ENCODE measurements at regions not wholly inside any gene's neighbourhood (a gene's known extent, or its start where the extent isn't known, plus 50 kb on each side); places are given as distances from the start of the nearest gene placed in this dataset.
A peak's percentile ranks its signal among the peaks of the same experiment; 100 is the strongest.

DNA sequence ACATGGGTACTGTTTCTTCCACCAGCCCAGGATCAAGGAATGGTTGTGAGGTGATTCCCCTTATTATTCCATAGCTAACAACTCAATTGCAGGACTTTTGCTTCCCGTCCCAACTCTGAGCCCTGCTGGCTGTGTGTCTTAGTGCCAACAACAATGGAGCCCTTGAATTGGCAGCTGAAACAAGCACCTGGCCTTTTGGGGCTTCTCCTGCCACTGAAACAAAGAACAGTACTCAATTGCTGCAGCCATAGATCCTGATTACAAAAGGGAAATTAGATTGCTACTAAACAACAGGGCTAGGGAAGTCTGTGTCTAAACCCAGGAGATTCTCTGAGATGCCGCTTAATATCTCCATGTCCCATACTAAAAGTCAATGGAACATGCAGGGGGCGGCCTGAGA lies 61.3 kb upstream of the CARMIL1 start:
- H3K4me3 ChIP-seq (ENCODE audit: insufficient read depth, low read length) = no peak overlapping the region
- DNase-seq (ENCODE audit: insufficient read length, low spot score, missing footprints) = no peak
- TF ChIP-seq, protein P1, sequence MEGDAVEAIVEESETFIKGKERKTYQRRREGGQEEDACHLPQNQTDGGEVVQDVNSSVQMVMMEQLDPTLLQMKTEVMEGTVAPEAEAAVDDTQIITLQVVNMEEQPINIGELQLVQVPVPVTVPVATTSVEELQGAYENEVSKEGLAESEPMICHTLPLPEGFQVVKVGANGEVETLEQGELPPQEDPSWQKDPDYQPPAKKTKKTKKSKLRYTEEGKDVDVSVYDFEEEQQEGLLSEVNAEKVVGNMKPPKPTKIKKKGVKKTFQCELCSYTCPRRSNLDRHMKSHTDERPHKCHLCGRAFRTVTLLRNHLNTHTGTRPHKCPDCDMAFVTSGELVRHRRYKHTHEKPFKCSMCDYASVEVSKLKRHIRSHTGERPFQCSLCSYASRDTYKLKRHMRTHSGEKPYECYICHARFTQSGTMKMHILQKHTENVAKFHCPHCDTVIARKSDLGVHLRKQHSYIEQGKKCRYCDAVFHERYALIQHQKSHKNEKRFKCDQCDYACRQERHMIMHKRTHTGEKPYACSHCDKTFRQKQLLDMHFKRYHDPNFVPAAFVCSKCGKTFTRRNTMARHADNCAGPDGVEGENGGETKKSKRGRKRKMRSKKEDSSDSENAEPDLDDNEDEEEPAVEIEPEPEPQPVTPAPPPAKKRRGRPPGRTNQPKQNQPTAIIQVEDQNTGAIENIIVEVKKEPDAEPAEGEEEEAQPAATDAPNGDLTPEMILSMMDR (IDR thresholded peaks at IDR 0.05; ENCODE audit: extremely low read depth, low read depth, low read length) = no peak
- H3K4me2 ChIP-seq (ENCODE audit: insufficient read depth, low read length) = no peak overlapping the region
- peaks cover 4% of the 10 kb centered on the region for H3K4me1 ChIP-seq (ENCODE audit: insufficient read depth, low read length)
- no peak overlapping the region for H3K27ac ChIP-seq (ENCODE audit: low read depth, low read length)
- H4K20me1 ChIP-seq (ENCODE audit: insufficient read depth, low read length) = no peaks in the 10 kb centered on the region
- H3K9me3 ChIP-seq (ENCODE audit: low read depth, low read length) = no peaks in the 10 kb centered on the region
- H2AFZ ChIP-seq (ENCODE audit: low read length) = peak overlapping the region; percentile 37
- no peaks in the 10 kb centered on the region for H3K27me3 ChIP-seq (ENCODE audit: insufficient read depth, low read length)
- no peaks in the 10 kb centered on the region for H3K36me3 ChIP-seq (ENCODE audit: insufficient read depth, low read length)
- H3K79me2 ChIP-seq (ENCODE audit: insufficient read depth, low read length) = no peaks in the 10 kb centered on the region

DNA sequence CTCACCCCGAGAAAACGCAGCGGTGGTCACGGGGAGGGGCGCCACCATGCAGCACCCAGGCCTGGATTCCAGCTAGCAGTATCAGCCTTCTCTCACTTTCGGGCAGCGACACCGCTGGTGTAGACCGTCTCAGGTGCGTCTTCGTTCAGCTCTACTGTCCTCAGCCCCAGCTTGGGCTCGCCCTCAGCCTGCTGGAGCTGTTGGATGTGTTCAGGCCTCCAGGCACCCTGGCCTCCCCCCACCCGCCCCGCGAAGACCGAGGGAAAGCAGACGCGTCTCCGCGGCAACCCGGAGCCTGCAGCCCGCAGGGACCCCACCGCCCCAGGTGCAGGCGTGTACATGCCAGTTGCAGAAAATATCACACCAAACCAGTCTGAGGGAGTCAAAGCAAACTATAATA lies 60.8 kb upstream of the CARMIL1 start:
- Histone ChIP-seq H3K4me3 (ENCODE audit: insufficient read depth, low read length) (no peak overlapping the region), H3K27me3 (ENCODE audit: insufficient read depth, low read length) (no peaks in the 10 kb centered on the region), H3K79me2 (ENCODE audit: insufficient read depth, low read length) (no peaks in the 10 kb centered on the region), H3K4me2 (ENCODE audit: insufficient read depth, low read length) (no peak overlapping the region), H4K20me1 (ENCODE audit: insufficient read depth, low read length) (no peaks in the 10 kb centered on the region), H3K4me1 (ENCODE audit: insufficient read depth, low read length) (peaks cover 4% of the 10 kb centered on the region), H3K9me3 (ENCODE audit: low read depth, low read length) (no peaks in the 10 kb centered on the region), H2AFZ (ENCODE audit: low read length) (no peak overlapping the region), H3K27ac (ENCODE audit: low read depth, low read length) (no peak overlapping the region), H3K36me3 (ENCODE audit: insufficient read depth, low read length) (no peaks in the 10 kb centered on the region)
- no peak for DNase-seq (ENCODE audit: insufficient read length, low spot score, missing footprints)
- TF ChIP-seq, protein P1 (IDR thresholded peaks at IDR 0.05; ENCODE audit: extremely low read depth, low read depth, low read length) = no peak

DNA sequence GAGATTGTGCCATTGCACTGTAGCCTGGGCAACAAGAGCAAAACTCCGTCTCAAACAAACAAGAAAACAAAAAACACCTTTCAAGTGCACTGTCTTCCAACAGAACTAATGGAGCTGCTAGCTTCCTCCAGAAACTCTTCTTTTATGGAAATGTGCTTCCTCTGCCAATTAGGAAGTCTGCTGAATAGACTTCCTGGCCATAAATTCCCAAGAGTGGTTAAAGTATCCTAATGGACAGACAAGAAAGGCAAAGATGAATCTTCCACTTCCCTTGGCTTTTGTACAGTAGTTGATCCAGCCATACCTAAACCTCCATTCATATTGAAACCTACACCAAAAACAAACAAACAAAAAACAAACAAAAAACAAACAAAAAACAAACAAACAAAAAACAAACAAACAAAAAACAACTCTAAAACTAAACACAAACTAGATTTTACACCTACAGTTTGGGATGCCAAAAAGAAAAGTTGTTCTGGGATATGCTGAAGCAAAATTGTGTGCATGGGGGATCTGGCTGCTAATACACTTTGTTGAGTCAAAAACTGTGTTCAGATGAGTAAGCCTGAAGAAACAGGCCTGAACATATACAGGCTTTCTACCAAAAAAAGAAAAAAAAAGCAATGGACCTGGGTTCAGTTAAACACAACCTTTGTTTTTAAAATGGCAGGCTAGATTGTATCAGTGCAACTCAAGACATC lies 59.8 kb upstream of the CARMIL1 start:
- Histone ChIP-seq H3K4me1 (ENCODE audit: insufficient read depth, low read length) (peaks cover 9% of the 10 kb centered on the region), H3K36me3 (ENCODE audit: insufficient read depth, low read length) (no peaks in the 10 kb centered on the region), H3K79me2 (ENCODE audit: insufficient read depth, low read length) (no peaks in the 10 kb centered on the region), H2AFZ (ENCODE audit: low read length) (no peak overlapping the region), H3K4me3 (ENCODE audit: insufficient read depth, low read length) (no peak overlapping the region), H3K9me3 (ENCODE audit: low read depth, low read length) (no peaks in the 10 kb centered on the region), H3K4me2 (ENCODE audit: insufficient read depth, low read length) (no peak overlapping the region), H3K27me3 (ENCODE audit: insufficient read depth, low read length) (no peaks in the 10 kb centered on the region), H3K27ac (ENCODE audit: low read depth, low read length) (no peak overlapping the region), H4K20me1 (ENCODE audit: insufficient read depth, low read length) (no peaks in the 10 kb centered on the region)
- DNase-seq (ENCODE audit: insufficient read length, low spot score, missing footprints) = no peak
- TF ChIP-seq, protein P1 (IDR thresholded peaks at IDR 0.05; ENCODE audit: extremely low read depth, low read depth, low read length) = no peak

DNA sequence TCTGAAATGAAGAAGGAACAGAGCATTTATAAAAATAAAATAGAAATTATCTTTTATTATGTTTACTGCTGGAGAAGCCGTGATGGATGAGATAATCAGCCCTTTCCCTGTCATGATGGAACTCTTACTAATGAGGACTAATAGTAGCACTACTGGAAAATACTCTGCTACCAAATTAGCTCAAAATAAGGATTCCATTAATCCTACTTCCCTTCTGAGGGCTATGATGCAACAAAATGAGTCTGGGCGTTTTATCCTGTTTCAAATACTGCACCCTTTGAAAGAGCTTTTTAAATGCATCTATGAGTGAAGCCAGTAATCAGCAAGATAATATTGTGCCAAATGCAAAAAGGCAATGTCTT lies 59.3 kb upstream of the CARMIL1 start:
- TF ChIP-seq, protein P1 (IDR thresholded peaks at IDR 0.05; ENCODE audit: extremely low read depth, low read depth, low read length) = no peak
- DNase-seq (ENCODE audit: insufficient read length, low spot score, missing footprints) = no peak
- H2AFZ ChIP-seq (ENCODE audit: low read length) = no peak overlapping the region

More for the DNA sequence above, 59.3 kb upstream of the CARMIL1 start:
- Histone ChIP-seq H3K9me3 (ENCODE audit: low read depth, low read length) (no peaks in the 10 kb centered on the region), H4K20me1 (ENCODE audit: insufficient read depth, low read length) (no peaks in the 10 kb centered on the region), H3K27ac (ENCODE audit: low read depth, low read length) (no peak overlapping the region), H3K79me2 (ENCODE audit: insufficient read depth, low read length) (no peaks in the 10 kb centered on the region), H3K36me3 (ENCODE audit: insufficient read depth, low read length) (no peaks in the 10 kb centered on the region), H3K4me3 (ENCODE audit: insufficient read depth, low read length) (no peak overlapping the region), H3K4me1 (ENCODE audit: insufficient read depth, low read length) (peaks cover 9% of the 10 kb centered on the region), H3K4me2 (ENCODE audit: insufficient read depth, low read length) (no peak overlapping the region), H3K27me3 (ENCODE audit: insufficient read depth, low read length) (no peaks in the 10 kb centered on the region)

All from osteoblast (primary cell).